Activated T-cell treated with anti-CD3 and anti-CD28 coated beads, Interleukin-2, amount 50 U/mL, for 72 hours (primary cell): ENCODE measurements at regions not wholly inside any gene's neighbourhood (a gene's known extent, or its start where the extent isn't known, plus 50 kb on each side); places are given as distances from the start of the nearest gene placed in this dataset.

Experiments used
- ATAC-seq, 2 donors: fragments of 150-1000 bp; cut with Tn5 transposase; replicated peaks in 1 of 2; 2 replicates each; pipeline ENCODE4 v1.10.0; 2021; ENCODE audit warnings: moderate library complexity in 2 of 2, mild to moderate bottlenecking in 1 of 2
- DNase-seq, 2 donors: peaks; one replicate each; pipeline ENCODE4 v3.0.0; 2021 to 2022; ENCODE audit warnings: mixed read lengths in 1 of 2
- H3K27ac Mint-ChIP-seq: one replicate; pipeline ENCODE4 v1.8.0; 2022; ENCODE audit warnings: mild to moderate bottlenecking, moderate library complexity, mixed read lengths
- H3K27me3 Mint-ChIP-seq: one replicate; pipeline ENCODE4 v1.8.0; 2022; ENCODE audit warnings: low read depth, mixed read lengths
- H3K36me3 Mint-ChIP-seq, 2 donors: one replicate each; pipeline ENCODE4 v1.8.0; 2022; ENCODE audit warnings: mixed read lengths in 2 of 2, mild to moderate bottlenecking in 1 of 2; ENCODE audit not compliant: insufficient read depth in 2 of 2
- H3K4me1 Mint-ChIP-seq: one replicate; pipeline ENCODE4 v1.8.0; 2022; ENCODE audit warnings: low read depth, mixed read lengths
- H3K4me3 Mint-ChIP-seq, 2 donors: one replicate each; pipeline ENCODE4 v1.8.0; 2022; ENCODE audit warnings: mild to moderate bottlenecking in 2 of 2, mixed read lengths in 2 of 2, moderate library complexity in 2 of 2
- H3K9me3 Mint-ChIP-seq, 2 donors: one replicate each; pipeline ENCODE4 v1.8.0; 2022; ENCODE audit warnings: mixed read lengths in 2 of 2

GRCh38 chr17:65438708-65439294 is 122.6 kb downstream of the AXIN2 start:
- Mint-ChIP-seq H3K27me3 (peaks cover 36% of the 10 kb centered on the region), H3K36me3 (no peaks in the 10 kb centered on the region), H3K4me3 (no peak overlapping the region), H3K4me1 (peaks cover 16% of the 10 kb centered on the region), H3K27ac (no peak overlapping the region), H3K9me3 (no peaks in the 10 kb centered on the region)
- DNase-seq (no peak), ATAC-seq (no peak)

DNA sequence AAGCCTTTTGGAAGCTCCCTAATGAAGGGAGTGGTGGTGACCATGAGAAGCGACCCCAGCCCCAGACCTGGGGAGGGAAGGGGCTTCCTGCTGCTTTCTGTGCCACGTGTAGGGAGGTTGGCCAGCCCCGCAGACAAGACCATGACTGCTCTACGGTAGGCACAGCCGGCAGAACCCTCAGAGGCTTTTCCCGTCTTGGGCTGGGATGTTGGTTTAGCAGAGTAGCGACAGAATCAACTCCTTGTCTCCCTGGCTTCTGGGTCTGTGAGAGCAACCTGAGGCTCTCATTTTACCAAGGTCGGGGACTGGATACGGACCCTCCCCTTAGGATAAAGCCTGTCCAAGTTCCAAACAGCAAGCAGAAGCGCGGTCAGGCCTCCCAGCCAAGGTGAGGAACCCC is 123.3 kb downstream of the AXIN2 start:
- H3K4me3 Mint-ChIP-seq, result no peak overlapping the region
- peaks cover 0 to 2% of the 10 kb centered on the region in 2 donors for H3K9me3 Mint-ChIP-seq
- H3K27me3 Mint-ChIP-seq, result peaks cover 29% of the 10 kb centered on the region
- no peak for ATAC-seq
- H3K4me1 Mint-ChIP-seq, result peaks cover 22% of the 10 kb centered on the region
- no peak overlapping the region for H3K27ac Mint-ChIP-seq
- H3K36me3 Mint-ChIP-seq, result peaks cover 0 to 2% of the 10 kb centered on the region in 2 donors
- no peak for DNase-seq

DNA sequence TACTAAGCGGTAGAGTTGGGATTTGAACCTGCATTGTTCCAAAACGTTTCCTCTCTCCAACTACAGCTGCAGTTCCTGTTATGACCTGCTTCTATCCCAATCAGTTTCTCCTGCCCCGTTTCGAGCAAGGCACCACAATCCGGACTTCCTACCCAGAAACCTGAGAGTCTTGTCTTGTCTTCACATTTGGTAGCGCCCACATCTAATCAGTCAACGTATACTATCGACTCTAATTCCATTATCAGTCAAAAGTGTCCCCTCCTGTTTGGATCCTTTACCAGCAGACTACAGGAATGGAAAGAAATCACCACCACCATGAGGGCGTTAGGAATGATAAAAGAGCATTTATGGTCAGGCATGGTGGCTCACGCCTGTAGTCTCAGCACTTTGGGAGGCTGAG is 124.6 kb downstream of the AXIN2 start:
- peaks cover 14% of the 10 kb centered on the region for H3K4me1 Mint-ChIP-seq
- ATAC-seq (no peak), DNase-seq (no peak)
- H3K27me3 Mint-ChIP-seq, result peaks cover 26% of the 10 kb centered on the region
- H3K4me3 Mint-ChIP-seq, result no peak overlapping the region
- peaks cover 2 to 8% of the 10 kb centered on the region in 2 donors for H3K9me3 Mint-ChIP-seq
- peaks cover 4 to 9% of the 10 kb centered on the region in 2 donors for H3K36me3 Mint-ChIP-seq
- H3K27ac Mint-ChIP-seq, result no peak overlapping the region

- DNase-seq, result no peak
- Mint-ChIP-seq H3K9me3 (peaks cover 5 to 12% of the 10 kb centered on the region in 2 donors), H3K27me3 (peaks cover 21% of the 10 kb centered on the region), H3K4me3 (no peak overlapping the region), H3K4me1 (peaks cover 14% of the 10 kb centered on the region), H3K27ac (no peak overlapping the region), H3K36me3 (peaks cover 4 to 11% of the 10 kb centered on the region in 2 donors)
- ATAC-seq, result no peak
Observed at GRCh38 chr17:65434878-65435277, 126.6 kb downstream of the AXIN2 start.

- ATAC-seq (no peak), DNase-seq (no peak)
- Mint-ChIP-seq H3K27ac (no peak overlapping the region), H3K27me3 (peaks cover 18% of the 10 kb centered on the region), H3K9me3 (peaks cover 5 to 12% of the 10 kb centered on the region in 2 donors), H3K4me1 (peaks cover 20% of the 10 kb centered on the region), H3K4me3 (no peak overlapping the region), H3K36me3 (peaks cover 6 to 11% of the 10 kb centered on the region in 2 donors)
Observed at GRCh38 chr17:65434251-65434650, 127.2 kb downstream of the AXIN2 start.

DNA sequence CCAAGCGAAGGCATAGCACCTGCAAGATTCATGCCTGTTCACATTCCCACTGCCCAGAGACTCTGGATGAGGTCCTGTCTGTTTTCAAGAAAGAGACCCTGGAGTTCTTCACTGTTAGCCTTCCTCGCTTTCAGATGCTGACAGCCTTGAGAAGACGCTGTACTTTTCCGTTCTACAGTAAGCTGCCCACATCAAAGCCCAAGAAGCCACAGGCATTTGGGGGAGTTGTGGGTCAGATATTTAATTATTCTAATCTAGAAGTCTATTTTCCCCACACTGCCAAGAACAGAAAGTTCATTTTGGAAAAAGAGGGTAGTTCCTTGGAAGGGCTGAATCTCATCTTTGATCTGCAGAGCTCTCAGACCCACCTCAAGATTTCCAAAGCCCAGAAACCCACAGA is 127.9 kb downstream of the AXIN2 start:
- peaks cover 20% of the 10 kb centered on the region for H3K4me1 Mint-ChIP-seq

DNA sequence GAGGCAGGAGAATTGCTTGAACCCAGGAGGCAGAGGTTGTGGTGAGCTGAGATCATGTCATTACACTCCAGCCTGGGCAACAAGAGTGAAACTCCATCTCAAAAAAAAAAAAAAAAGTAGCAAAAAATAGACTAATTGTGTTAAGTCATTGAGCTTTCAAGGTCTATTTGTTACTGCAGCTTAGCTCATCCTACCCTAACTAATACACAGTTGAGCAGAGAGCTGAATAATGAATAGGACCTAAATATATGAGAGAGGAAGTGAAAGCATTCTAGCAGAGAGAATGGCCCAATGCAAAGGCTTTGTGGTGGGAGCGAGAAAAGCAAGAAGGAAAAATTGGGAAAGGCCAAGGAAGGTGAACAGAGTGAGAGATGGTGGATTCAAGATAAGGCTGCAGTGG is 128.3 kb downstream of the AXIN2 start:
- H3K4me1 Mint-ChIP-seq, result peaks cover 20% of the 10 kb centered on the region
- H3K27me3 Mint-ChIP-seq, result peaks cover 7% of the 10 kb centered on the region
- peaks cover 6 to 11% of the 10 kb centered on the region in 2 donors for H3K36me3 Mint-ChIP-seq
- DNase-seq, result no peak
- H3K27ac Mint-ChIP-seq, result no peak overlapping the region
- ATAC-seq, result no peak
- H3K9me3 Mint-ChIP-seq, result peaks cover 5 to 12% of the 10 kb centered on the region in 2 donors
- no peak overlapping the region for H3K4me3 Mint-ChIP-seq

More for the DNA sequence above, 127.9 kb downstream of the AXIN2 start:
- peaks cover 12% of the 10 kb centered on the region for H3K27me3 Mint-ChIP-seq
- peak overlapping the region in 1 of 2 donors; percentile 15 for H3K4me3 Mint-ChIP-seq
- no peak overlapping the region for H3K27ac Mint-ChIP-seq
- peaks cover 5 to 12% of the 10 kb centered on the region in 2 donors for H3K9me3 Mint-ChIP-seq
- H3K36me3 Mint-ChIP-seq, result peaks cover 6 to 11% of the 10 kb centered on the region in 2 donors
- DNase-seq (no peak), ATAC-seq (no peak)

DNA sequence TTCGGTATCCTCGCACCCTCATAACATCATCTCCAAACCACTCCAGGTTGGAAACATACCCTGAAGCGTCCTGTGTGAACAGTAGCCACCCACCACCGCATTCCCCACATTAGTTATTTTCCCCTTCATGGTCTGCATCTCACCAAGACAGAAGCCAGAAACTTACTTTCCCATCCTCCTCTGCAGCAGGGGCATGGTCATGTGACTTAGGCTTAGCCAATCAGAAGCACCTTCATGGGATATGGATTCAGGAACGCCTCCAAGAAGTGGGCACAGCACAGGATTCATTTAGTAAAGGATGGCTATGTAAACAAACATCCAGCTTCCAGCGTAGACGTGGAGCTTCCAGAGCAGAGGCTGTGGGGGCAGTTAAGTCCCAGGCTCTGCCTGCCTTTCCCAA is 130.3 kb downstream of the AXIN2 start:
- no peak for ATAC-seq
- Mint-ChIP-seq H3K4me3 (no peak overlapping the region), H3K9me3 (peaks cover 8 to 12% of the 10 kb centered on the region in 2 donors), H3K27me3 (no peaks in the 10 kb centered on the region), H3K4me1 (peaks cover 20% of the 10 kb centered on the region), H3K36me3 (peaks cover 6 to 11% of the 10 kb centered on the region in 2 donors), H3K27ac (no peak overlapping the region)
- no peak for DNase-seq

DNA sequence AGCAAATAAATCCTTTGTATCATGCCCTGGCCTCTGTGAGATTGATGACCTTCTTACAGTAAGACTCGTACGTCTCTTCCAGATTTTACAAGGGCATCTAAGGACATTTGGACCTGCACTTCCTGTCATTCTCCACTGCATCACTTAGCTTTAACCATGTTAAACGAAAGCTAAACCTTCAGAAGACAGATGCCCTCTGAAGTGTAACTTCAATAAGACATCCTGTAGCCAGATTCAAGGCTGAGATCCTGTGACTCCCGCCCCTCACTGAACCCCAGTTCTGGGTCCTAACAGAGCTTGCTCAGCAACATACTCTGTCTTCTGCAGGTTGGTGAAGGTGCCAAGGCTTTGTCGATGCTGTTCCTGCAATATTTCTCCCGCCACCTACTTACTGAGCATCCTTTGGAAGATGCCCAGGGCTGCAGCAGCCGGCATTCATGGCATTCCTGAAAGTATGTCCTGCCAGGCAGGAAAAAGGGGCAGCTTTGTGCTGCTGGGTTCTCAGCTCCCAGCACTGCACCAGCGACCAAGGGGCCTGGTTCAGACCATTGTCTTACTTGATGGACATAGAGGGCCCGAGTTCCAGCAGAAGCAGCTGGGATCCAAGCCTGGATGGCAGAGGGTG is 131.1 kb downstream of the AXIN2 start:
- Mint-ChIP-seq H3K27me3 (no peaks in the 10 kb centered on the region), H3K9me3 (peaks cover 13 to 16% of the 10 kb centered on the region in 2 donors), H3K4me1 (peaks cover 20% of the 10 kb centered on the region), H3K4me3 (no peak overlapping the region), H3K27ac (no peak overlapping the region), H3K36me3 (peaks cover 10 to 11% of the 10 kb centered on the region in 2 donors)
- no peak for DNase-seq
- no peak for ATAC-seq

DNA sequence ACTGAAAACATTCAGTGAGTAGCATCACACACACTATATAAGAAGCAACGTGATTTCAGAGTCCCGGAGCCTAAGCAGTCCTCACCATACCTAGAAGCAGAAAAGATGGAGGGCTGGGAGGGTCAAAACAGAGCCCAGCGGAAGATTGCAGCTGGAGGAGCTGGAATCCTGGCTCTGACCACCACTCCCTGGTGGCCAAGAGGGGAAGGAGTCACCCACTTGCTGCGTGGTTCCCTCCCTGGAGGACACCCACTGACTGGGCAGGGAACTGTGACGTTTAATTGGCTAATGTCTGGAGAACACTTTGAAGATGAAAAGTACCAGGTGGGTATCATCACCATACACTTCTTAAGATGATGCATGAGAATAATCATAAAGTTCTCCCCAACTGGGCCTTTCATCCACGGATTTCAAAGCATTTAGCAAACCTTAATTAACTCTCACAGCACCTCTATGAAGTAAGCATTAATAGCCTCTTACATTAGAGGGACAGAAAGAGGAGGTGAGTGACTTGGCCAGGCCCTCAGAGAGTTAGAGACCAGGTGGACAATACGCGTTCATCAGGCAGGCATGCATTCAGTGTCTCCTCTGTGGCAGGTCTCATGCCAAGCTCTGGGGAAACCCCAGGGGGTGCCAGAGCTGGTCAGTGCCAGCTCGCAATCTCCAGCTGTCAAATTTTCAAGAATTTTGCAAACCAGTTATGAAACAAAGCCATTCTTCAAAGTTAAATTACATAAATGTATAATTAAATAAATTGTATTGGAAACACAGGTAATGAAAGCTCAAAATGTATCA is 137.9 kb downstream of the AXIN2 start:
- H3K27me3 Mint-ChIP-seq, result no peaks in the 10 kb centered on the region
- H3K4me3 Mint-ChIP-seq, result no peak overlapping the region
- DNase-seq (no peak), ATAC-seq (no peak)
- peaks cover 9% of the 10 kb centered on the region in 2 donors for H3K9me3 Mint-ChIP-seq
- H3K4me1 Mint-ChIP-seq, result no peaks in the 10 kb centered on the region
- no peak overlapping the region for H3K27ac Mint-ChIP-seq
- H3K36me3 Mint-ChIP-seq, result peaks cover 0 to 4% of the 10 kb centered on the region in 2 donors

- Mint-ChIP-seq H3K4me1 (peaks cover 4% of the 10 kb centered on the region), H3K27me3 (no peaks in the 10 kb centered on the region), H3K36me3 (no peaks in the 10 kb centered on the region), H3K27ac (no peak overlapping the region), H3K4me3 (no peak overlapping the region), H3K9me3 (peaks cover 0 to 1% of the 10 kb centered on the region in 2 donors)
- DNase-seq (no peak), ATAC-seq (no peak)
Observed at GRCh38 chr17:65418622-65419021, 142.8 kb downstream of the AXIN2 start.

- no peak for DNase-seq
- no peak for ATAC-seq
- Mint-ChIP-seq H3K4me3 (no peak overlapping the region), H3K9me3 (peaks cover 0 to 1% of the 10 kb centered on the region in 2 donors), H3K4me1 (peaks cover 4% of the 10 kb centered on the region), H3K36me3 (no peaks in the 10 kb centered on the region), H3K27me3 (no peaks in the 10 kb centered on the region), H3K27ac (no peak overlapping the region)
Observed at GRCh38 chr17:65417406-65418221, 143.8 kb downstream of the AXIN2 start.

DNA sequence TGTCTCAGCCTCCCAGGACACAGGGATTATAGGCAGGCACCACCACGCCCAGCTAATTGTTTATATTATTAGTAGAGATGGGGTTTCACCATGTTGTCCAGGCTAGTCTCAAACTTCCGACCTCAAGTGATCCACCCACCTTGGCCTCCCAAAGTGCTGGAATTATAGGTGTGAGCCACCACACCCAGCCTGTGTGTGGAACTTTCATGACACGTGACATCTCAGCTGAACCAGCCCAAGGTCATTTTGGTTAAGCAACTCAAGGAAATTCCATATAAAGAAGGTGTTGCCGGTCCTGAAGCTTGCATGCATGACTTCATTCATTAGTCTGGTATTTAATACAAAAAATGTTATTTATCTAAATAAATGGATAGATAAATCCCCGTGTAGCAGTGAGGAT is 145.5 kb downstream of the AXIN2 start:
- Mint-ChIP-seq H3K9me3 (no peaks in the 10 kb centered on the region), H3K4me1 (peaks cover 4% of the 10 kb centered on the region), H3K27me3 (no peaks in the 10 kb centered on the region), H3K4me3 (no peak overlapping the region), H3K27ac (no peak overlapping the region), H3K36me3 (no peaks in the 10 kb centered on the region)
- ATAC-seq (no peak), DNase-seq (no peak)
